ENCODE measurements at regions not wholly inside any gene's neighbourhood (a gene's known extent, or its start where the extent isn't known, plus 50 kb on each side); places are given as distances from the start of the nearest gene placed in this dataset.

GRCh38 chr6:140025171-140025570 is 650.7 kb upstream of the CITED2 start:
- TF ChIP-seq, protein P1, sequence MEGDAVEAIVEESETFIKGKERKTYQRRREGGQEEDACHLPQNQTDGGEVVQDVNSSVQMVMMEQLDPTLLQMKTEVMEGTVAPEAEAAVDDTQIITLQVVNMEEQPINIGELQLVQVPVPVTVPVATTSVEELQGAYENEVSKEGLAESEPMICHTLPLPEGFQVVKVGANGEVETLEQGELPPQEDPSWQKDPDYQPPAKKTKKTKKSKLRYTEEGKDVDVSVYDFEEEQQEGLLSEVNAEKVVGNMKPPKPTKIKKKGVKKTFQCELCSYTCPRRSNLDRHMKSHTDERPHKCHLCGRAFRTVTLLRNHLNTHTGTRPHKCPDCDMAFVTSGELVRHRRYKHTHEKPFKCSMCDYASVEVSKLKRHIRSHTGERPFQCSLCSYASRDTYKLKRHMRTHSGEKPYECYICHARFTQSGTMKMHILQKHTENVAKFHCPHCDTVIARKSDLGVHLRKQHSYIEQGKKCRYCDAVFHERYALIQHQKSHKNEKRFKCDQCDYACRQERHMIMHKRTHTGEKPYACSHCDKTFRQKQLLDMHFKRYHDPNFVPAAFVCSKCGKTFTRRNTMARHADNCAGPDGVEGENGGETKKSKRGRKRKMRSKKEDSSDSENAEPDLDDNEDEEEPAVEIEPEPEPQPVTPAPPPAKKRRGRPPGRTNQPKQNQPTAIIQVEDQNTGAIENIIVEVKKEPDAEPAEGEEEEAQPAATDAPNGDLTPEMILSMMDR (IDR thresholded peaks at IDR 0.05; ENCODE audit: insufficient read depth, low read depth, low read length, missing control alignments): no peak
- no peak overlapping the region for H3K4me3 ChIP-seq (ENCODE audit: low read depth, low read length)
- DNase-seq (ENCODE audit: low read depth): no peak

DNA sequence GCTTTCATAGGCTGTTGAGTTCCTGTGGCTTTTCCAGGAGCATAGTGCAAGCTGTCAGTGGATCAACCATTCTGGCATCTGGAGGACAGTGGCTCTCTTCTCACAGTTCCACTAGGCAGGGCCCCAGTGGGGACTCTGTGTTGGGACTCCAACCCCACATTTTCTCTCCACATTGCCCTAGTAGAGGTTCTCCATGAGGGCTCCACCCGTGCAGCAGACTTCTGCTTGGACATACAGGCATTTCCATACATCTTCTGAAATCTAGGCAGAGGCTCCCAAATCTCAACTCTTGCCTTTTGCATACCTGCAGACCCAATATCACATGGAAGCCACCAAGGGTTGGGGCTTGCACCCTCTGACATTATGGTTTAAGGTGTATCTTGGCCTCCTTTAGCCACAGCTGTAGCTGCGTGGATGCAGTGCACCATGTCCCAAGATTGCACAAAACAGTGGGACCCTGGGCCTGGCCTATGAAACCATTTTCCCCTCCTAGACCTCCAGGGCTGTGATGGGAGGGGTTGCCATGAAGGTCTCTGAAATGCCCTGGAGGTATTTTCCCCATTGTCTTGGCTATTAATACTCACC is 645.9 kb upstream of the CITED2 start:
- no peak for DNase-seq (ENCODE audit: low read depth)
- H3K4me3 ChIP-seq (ENCODE audit: low read depth, low read length): no peak overlapping the region
- TF ChIP-seq, protein P1 (IDR thresholded peaks at IDR 0.05; ENCODE audit: insufficient read depth, low read depth, low read length, missing control alignments): no peak

DNA sequence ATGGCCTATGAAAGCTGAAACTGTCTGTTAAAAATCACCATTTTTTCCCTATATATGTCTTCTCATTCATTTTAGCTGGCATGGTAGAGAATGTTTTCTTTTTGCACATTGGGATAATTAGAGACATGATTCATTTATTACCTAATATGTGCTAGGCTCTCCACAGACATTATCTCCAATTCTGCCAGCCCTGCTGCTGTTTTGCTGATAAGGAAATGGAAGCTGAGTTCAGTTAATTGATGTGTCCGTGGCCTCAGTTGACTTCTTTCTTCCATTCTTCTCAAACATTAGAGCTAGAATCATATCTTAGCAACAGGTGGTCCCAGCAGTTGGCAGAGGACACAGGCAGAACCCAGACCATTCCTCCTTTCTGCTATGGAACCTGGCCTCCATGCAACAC is 644.1 kb upstream of the CITED2 start:
- no peak overlapping the region for H3K4me3 ChIP-seq (ENCODE audit: low read depth, low read length)
- DNase-seq (ENCODE audit: low read depth): no peak
- TF ChIP-seq, protein P1 (IDR thresholded peaks at IDR 0.05; ENCODE audit: insufficient read depth, low read depth, low read length, missing control alignments): no peak

DNA sequence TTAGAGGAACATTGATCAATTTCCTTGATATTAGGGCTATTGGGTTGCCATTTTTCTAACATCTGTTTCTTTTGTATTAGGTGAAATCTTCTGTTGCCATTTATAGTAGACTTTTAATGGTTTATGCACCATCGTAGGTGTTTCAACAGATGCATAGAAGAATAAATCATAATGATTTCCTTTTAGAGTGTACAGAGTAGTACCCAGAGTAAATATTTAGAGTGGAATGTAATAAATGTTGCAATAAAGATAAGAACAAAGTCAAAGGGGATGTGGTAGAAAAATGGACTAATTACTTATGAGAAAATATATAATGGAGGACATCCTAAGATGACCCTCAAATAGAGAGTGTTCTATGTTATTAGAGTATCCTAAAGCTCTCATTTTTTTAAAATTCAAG is 643.0 kb upstream of the CITED2 start:
- H3K4me3 ChIP-seq (ENCODE audit: low read depth, low read length): no peak overlapping the region
- no peak for DNase-seq (ENCODE audit: low read depth)
- TF ChIP-seq, protein P1 (IDR thresholded peaks at IDR 0.05; ENCODE audit: insufficient read depth, low read depth, low read length, missing control alignments): no peak

GRCh38 chr6:140012150-140012549 is 637.7 kb upstream of the CITED2 start:
- TF ChIP-seq, protein P1 (IDR thresholded peaks at IDR 0.05; ENCODE audit: insufficient read depth, low read depth, low read length, missing control alignments): no peak
- no peak for DNase-seq (ENCODE audit: low read depth)
- H3K4me3 ChIP-seq (ENCODE audit: low read depth, low read length): no peak overlapping the region

GRCh38 chr6:140011537-140011936 is 637.1 kb upstream of the CITED2 start:
- H3K4me3 ChIP-seq (ENCODE audit: low read depth, low read length): no peak overlapping the region
- DNase-seq (ENCODE audit: low read depth): no peak
- TF ChIP-seq, protein P1 (IDR thresholded peaks at IDR 0.05; ENCODE audit: insufficient read depth, low read depth, low read length, missing control alignments): no peak

- no peak for DNase-seq (ENCODE audit: low read depth)
- TF ChIP-seq, protein P1 (IDR thresholded peaks at IDR 0.05; ENCODE audit: insufficient read depth, low read depth, low read length, missing control alignments): no peak
- H3K4me3 ChIP-seq (ENCODE audit: low read depth, low read length): no peak overlapping the region
Observed at GRCh38 chr6:140009286-140009685, 634.8 kb upstream of the CITED2 start.

Measured in GM12865 (cell line).